NCI-H345 treated with DMSO at 0.1 percent for 48 hours (cell line): ENCODE measurements at regions not wholly inside any gene's neighbourhood (a gene's known extent, or its start where the extent isn't known, plus 50 kb on each side); places are given as distances from the start of the nearest gene placed in this dataset.
"Not testable (repeated sequence)": the region's sequence is repeated elsewhere in the genome, so short reads cannot be mapped to it uniquely, and the experiment has no call there.

Source experiments
- DNase-seq: peaks from one replicate; lab custom pipeline; 2025; ENCODE audit not compliant: unreplicated experiment; lab: John Stamatoyannopoulos, UW

DNA sequence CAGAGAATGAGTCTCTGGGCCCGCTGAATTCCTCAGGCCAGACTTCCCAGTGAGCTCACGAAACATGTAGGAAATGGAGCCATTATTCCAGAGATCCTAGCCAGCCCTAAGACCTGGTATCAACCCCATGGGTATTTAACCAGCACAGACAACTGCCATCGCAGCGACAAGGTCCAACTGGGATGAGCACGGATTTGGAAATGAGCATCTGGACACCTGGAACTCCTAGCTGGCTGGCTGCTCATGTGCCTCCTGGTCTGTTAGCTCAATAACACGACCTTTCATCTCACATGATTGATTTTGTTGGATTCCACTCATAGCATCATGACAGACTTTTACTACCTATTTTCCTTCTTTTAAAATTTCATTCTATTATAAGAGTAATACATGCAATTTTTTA lies 51.0 kb downstream of the POU3F3 start:
- DNase-seq, result no peak

DNA sequence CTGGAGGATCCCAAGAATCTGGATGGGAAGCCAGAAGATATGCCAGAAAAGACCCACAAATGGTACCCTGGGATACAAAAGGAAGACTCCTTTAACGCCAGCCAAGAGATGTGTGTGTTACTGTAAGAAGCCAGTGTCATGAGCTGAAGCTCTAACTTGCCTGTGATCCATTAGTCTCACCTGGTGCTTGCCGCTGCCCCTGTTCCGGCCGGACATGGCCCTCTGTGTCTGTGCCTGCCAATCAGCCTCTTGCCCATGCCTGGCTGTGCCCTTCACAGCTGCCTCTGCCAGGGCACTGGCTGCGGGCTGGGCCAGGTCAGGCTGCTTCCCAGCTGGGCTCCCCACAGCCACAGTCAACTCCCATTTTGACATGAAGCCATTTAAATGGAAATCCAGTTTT lies 55.4 kb downstream of the POU3F3 start:
- DNase-seq, result no peak

DNA sequence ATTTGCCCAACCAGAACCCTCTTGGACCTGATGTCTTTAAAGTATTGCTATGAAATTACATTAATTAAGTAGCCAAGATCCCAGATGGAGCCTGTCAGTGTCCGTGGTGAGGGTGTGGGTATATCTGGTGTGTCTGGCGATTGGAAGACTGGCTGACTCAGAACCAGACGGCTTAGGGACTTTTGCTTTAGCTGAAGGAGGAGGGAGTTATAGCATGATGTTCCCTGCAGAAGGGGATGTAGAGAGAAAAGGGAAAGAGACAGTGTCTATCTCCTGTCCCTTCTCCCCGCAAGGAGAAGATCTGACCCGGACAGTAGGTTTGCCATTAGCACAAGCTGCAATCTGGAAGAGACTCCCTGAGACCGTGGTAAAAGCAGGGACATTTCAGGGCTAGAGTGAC lies 60.6 kb downstream of the POU3F3 start:
- DNase-seq, result no peak

DNA sequence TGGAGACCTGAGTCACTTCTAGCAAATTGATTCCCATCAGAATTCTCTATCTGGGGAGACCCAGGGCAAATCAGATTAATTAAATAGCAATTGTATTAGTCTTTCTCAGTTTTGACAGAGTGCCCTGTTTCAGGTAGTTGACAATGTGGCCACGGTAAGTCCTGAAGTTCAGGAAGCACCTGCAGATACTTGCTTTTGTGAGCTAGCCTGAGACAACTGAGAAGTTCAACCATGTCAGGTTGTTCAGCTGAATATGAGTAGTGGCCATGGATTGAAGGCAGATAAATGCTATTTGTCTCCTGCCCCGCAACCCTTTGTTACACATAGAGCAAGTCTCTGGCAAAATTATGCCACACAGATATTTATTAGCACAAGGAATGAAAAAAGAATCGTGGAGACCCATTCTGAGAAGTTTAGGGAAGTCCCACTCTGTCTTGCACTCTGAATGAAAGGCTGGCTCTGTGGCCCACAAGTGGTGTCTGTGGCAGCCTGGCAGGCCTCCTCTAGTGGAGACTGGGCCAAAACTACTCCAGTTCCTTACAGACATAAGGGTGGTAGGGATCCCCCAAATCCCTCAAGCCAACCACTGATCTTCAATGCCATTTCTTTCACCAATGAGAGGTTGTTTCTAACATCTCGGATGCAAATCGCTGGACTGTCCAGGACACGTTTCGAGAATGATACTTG lies 61.3 kb downstream of the POU3F3 start:
- DNase-seq, result no peak

DNA sequence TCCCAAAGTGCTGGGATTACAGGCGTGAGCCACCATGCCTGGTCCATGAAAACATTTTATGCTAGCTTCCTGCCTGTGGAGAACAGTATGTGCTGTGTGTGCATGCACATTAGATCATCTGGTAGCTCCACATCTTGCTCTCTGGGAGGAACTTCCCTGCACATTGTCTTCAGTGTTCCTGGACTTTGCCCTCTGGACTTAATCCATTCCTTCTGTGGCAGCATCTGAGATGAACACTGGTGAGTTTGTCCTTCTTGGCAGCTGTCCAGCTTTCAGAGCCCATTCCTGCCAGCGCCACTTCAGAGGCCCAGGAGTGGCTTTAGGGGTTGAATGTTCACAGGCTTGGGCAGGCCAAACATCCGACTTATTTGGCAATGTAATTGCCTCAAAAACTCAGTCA lies 65.2 kb downstream of the POU3F3 start:
- no peak for DNase-seq

DNA sequence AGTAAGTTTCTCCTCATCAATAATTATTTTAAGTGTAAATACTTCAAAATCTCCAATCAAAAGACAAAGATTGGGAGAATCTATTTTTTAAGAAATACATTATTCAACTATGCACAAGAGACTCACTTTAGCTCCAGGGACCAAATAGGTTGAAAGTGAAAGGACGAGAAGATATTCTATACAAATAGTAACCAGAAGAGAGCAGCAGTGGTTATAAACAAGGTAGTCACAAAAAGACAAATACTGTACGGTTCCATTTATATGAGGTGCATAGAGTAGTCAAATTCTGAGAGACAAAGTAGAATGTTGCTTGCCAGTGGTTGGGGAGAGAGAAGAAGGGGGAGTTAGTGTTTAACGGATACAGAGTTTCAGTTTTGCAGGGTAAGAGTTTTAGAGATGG lies 69.8 kb downstream of the POU3F3 start:
- no peak for DNase-seq

DNA sequence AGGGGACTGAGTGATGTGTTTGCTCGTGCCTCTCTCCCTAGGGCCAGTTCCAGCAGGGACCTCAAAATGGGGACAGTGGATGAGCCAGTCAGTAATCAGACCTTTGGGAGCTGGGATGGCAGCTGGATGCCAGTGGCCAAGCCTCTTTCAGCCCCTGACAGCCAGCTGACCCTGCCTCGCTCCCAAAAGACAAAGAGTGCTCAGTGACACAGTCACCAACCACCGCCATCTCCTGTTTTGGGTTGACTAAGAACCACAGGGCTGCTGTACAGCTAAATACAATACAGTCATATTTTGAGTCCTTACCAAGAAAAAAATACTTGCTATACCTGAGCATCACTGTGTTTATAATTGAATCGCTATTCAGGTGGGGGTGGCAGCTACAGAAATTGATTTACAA lies 75.7 kb downstream of the POU3F3 start:
- DNase-seq, result no peak

DNA sequence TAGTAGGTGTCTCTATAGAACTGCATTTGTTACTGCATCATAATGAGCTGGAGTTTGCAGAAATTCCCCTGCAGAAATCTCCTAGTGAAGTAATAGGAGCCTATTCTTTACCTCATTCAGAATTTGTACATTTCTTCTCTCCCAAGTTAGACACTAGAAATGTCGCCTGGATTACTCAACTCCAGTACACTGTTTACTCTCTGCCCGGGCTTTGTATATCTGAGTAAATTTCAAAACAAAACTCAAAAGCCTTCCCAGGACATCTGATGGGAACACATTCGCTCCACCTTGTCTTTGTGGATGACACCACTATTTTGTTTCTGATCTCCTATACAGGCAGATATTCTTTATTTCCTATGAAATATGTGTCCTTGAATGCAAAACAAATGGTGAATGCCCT lies 76.8 kb downstream of the POU3F3 start:
- DNase-seq, result no peak

DNA sequence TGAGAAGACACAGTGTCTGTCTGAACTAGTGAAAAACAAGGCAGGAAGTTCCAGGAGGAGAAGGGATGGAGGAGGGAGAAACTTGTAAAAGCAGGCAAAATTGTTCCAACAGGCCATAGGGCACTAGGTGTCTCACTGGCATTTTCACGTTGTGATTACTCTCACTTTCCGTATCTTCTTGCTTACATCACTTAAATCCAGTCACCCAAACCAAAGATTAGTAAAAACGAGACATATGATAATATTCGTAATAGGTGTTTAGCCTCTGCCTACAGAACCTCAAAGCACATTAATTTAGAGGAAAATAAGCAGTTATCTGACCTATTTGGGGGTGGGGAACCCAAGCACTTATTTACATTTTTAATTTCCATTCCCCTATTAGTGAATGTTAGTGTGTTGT lies 78.3 kb downstream of the POU3F3 start:
- DNase-seq, result no peak

DNA sequence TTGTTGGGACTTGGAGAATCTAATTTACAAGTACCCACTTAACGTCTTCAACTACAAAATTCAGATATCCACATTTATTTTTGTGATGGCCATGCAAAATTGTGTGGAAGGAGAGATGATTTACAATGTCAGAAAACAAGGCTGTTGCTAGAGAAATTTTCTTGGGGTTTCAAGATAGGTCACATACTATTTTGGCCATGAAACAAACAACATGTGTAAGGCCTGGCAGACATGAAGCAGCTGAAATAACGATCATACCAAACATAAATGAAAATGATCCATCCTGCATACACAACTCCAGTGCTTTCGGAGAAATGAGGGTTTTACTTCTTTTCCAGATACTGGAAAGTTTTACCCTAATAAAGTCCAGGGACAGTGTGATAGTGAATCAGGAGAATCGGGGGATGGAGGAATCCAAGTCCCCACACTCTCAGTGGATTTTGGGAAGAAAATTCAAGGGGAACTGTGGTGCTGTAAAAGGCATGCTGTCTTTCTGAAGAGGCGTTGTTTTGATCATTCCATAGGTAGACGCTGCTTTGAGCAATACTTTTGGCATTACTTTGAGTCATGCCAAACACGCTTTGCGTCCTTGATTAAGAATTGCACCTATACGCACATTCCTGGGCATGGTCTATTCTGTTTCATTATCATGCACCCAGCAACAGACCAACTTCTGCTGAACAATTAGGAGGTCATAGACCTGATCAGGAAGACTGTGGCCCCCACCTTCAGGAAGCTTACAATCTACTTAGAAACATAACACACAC lies 79.4 kb downstream of the POU3F3 start:
- no peak for DNase-seq

DNA sequence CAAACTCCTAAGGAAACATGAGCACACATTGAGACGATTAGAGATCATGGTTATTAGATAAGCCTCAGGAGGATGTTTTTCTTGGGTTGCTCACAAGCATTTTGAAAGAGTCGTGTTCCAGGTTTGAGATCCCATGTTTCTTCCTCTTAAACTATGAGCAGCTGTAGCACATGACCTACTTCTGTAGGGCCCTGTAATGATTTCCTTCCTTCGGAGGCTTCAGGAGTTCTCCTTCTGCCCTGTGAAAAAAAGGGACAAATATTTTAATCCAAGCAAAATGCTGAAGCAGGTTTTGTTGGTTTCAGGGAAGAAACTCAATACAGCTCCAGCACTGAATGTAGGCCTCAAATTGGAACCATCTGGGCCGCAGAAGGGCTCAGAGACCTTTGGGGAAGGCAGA lies 82.6 kb downstream of the POU3F3 start:
- DNase-seq, result no peak

DNA sequence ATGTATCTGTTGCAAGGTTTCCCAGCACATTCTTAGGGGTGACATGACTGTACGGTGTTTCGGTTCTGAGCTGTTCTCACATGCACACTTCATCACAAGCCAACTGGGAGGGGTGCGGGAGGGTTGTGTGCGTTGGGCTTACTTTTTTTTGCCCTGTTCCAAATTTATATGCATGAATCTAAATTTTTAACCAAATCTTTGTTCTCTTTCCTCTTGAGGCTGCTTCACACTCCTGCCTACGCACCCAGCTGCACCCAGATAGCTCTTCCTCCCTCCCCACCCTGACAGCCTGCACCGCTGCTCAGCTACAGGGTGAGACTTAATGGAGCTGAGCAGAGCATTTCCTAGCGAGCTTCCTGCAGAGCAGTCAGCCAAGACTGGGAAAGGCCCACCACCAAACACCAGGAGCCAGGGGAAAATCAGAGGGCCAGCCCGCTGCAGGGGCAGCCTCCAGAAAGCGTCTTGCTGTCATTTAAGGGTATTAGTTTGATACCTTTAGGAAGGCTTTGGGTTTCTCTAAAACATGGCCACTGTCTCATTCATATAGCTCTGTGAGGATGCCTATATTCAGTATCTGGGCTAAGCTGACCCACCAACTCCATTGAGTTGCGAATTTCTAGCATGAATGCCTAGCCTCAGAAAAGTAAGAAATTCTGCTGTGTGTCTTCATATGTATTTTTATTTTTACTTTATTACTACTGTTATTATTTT lies 84.5 kb downstream of the POU3F3 start:
- no peak for DNase-seq

DNA sequence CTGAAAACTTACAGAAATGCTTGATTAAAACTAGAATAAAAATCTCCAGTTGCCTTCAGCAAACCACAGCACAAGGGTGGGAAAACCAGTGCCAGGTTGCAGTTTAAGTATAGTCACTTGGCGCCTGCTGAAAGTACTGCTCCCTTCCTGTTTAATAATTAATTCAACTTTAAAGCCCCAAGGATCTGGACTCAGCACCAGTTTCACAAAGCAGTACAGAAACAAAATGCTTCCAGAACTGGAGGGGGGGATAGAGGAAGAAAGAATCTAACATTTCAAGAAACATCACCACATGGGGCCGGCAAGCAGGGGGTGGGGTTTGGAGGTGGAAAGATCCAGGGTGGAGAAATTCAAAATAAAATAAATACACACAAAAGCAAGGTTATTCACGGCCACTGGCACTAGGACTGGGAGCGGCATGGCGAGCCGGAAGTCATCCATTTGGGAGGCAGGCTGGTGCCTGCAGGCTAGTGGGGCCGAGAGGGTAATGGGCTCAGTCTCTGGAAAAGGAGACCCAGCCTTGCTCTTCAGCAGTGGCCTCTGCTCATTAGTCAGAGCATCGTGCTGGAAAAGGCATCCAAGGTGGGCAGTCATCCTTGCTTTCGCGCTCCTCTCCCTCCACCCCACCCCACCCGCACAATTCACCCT lies 85.8 kb downstream of the POU3F3 start:
- DNase-seq, result no peak

DNA sequence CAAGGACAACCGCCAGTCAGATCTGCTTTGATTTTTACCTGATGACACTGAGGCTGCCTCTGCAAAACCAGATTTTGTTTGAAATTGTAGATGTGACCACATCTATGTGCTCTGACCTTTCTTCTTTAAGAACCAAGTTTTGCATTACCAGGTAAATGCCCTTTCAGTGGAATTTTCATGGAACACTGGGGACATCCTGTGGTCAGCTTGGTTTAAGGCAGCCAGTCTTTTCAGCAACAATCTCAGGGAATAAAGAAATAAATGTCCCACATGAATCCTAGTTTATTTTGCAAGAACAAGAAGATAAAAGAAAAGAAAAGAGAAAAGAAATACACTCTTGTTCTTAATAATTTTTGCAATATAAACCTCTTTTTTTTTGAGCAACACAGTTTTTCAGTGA lies 90.6 kb downstream of the POU3F3 start:
- DNase-seq, result peak; percentile 14

DNA sequence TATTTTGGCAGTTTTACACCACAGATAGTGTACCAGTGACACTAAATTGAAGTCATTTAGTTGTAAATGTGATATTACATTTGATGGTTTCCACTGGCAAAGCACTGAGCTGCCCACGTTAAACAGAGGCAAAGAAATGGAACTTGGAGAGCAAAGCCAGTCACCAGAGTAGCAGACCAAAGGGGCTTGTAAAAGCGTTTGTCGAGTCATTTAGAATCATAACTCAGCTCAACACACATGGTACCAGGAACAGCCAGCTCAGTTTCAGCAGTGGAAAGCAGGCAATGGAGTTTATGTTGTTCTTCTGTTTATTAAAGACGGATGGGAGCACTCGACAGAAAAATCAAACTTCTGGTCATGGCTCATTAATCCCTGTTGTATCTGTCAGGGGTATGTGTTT lies 91.2 kb downstream of the POU3F3 start:
- no peak for DNase-seq

DNA sequence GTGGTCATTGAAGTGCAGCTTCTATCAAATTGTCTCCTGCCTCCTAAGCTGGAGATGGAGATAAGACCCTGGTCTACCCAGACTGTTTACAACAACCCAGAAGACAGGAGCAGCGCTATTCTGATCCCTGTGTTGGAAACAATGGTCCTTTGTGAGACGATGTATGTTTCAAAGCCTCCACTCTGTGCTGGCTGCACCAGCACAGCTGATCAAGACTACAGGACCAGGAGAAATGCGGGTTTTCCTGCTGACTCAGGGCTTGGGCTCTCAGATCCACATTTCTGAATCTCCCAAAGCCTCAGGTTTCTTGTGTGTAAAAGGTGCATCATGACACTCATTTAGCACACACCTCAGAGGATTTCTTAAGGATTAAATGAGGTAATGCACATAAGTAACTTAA lies 92.0 kb downstream of the POU3F3 start:
- no peak for DNase-seq

DNA sequence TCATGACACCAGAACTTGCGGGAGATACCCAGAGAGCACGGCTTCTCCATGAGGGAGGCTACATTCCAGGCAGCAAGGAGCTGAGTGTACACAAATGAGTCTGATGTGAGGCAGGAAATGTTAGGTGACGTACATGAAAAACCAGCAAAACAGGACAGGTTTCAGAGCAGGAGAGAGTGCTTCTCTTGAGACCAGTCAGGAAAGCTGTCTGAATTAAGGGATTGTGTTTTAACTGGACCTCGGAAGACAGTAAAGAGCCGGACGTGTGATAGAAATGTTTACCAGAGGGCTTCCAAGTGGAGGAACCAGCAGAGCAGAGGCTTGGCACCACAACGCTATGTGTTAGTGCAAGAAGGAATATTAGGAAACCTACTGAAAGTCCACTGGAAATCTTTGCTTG lies 90.4 kb upstream of the MRPS9 start:
- DNase-seq, result not testable (repeated sequence)

DNA sequence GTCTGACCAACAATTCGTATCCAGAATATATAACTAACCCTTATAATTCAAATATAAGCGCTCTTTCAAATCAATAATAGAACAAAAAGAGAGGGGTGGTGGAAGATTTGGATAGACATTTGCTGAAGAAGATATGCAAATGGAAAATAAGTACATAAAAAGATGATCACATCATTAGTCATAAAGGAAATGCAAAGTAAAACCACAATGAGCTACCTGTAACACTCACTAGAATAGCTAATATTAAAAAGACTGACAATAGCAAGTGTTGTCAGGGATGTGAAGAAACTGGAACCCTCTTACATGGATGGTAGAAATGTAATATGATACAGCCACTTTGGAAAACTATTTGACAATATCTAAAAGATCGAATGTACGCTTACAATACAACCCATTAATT lies 84.9 kb upstream of the MRPS9 start:
- DNase-seq, result no peak

DNA sequence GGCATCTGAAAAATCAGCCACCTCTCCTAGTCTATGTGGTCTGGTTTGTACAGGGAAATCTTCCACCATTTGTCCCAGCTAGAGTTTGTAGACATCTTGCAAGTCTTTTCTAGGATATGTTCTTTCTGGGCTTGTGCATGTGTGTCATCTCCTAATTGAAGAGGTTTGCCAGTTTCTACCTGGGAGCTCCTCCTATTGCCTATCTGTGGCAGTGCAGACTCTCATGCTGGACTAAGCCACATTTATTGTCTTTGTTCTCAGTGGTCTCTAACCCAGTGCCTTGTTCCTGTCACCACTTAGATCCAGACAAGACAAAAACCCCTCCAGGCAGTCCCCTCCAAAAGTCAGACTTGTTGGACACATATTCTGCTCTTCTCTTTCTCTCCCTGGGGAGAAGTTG lies 72.0 kb upstream of the MRPS9 start:
- no peak for DNase-seq

DNA sequence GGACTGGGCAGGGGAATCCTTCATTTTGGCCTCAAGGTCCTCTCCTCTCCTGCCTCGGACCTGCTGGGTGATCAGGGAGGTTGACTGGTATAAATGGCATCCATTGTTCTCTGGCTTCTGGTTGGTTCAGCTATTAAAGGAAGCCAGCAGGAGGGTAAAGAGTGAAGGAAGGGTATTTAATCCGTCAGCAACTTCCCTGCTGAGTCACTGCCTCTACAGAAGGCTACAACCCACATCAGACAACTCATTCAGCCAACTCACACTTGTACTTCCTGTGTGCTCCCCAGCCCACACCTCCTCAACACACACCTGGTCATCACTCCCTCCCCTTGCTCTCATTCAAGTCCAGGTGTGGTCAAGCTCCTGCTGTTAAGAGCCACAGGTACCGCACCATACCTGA lies 68.3 kb upstream of the MRPS9 start:
- DNase-seq, result no peak

DNA sequence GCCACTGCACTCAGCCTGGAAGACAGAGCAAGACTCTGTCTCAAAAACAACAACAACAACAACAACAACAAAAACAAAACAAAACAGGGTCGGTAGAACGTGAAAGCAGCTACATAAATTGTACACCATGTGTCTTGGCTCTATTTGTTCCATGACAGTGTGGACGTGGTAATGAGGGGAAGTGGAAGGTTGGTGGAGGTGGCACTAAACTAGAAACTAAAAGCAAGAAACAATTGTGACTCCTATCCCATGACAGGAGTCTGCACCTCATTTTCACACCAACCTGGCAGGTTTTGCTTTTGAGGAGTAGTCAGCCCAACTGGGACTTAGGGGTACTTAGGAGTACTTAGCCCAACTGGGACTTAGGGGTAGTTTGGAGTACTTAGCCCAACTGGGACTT lies 62.5 kb upstream of the MRPS9 start:
- no peak for DNase-seq

DNA sequence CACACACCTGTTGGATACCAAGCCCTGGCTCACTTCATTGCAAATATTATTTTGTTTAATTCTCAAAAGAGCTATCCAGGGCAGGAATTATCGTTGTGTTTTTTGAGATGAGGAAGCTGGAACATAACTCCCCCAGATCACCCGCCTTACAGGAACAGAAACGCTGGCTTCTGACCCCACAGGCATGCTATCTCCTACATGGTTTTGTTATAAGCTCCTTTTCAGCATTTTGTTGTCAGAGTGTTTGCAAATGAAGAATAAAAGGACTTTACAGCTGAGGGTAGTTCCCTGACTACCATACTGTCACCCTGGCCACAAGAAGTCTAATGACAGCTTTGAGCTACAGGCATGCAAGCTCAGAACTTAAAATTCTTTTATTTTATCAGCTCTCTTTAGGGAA lies 62.0 kb upstream of the MRPS9 start:
- no peak for DNase-seq
